ENCODE measurements at regions not wholly inside any gene's neighbourhood (a gene's known extent, or its start where the extent isn't known, plus 50 kb on each side); places are given as distances from the start of the nearest gene placed in this dataset.

- no peaks in the 10 kb centered on the region for H3K27me3 Mint-ChIP-seq (ENCODE audit: low read depth)
- H3K36me3 Mint-ChIP-seq (ENCODE audit: insufficient read depth in 2 of 2): no peaks in the 10 kb centered on the region
- peak; percentile 21 to 54 for ATAC-seq (replicated peaks in 1 of 2)
- H3K27ac Mint-ChIP-seq: no peak overlapping the region
- no peaks in the 10 kb centered on the region for H3K9me3 Mint-ChIP-seq
- no peak for DNase-seq
- peaks cover 3% of the 10 kb centered on the region for H3K4me1 Mint-ChIP-seq (ENCODE audit: low read depth)
- no peak overlapping the region for H3K4me3 Mint-ChIP-seq
These were observed 128.7 kb downstream of the PALM2AKAP2 start for GRCh38 chr9:109908459-109909390.

- H3K4me1 Mint-ChIP-seq (ENCODE audit: low read depth): peaks cover 7% of the 10 kb centered on the region
- no peak overlapping the region for H3K4me3 Mint-ChIP-seq
- no peaks in the 10 kb centered on the region for H3K27me3 Mint-ChIP-seq (ENCODE audit: low read depth)
- no peaks in the 10 kb centered on the region for H3K36me3 Mint-ChIP-seq (ENCODE audit: insufficient read depth in 2 of 2)
- DNase-seq: no peak
- H3K9me3 Mint-ChIP-seq: no peaks in the 10 kb centered on the region
- no peak overlapping the region for H3K27ac Mint-ChIP-seq
- no peak for ATAC-seq (replicated peaks in 1 of 2)
These were observed 130.9 kb downstream of the PALM2AKAP2 start for GRCh38 chr9:109910671-109911518.

- Mint-ChIP-seq H3K4me3 (no peak overlapping the region), H3K27me3 (ENCODE audit: low read depth) (no peaks in the 10 kb centered on the region), H3K36me3 (ENCODE audit: insufficient read depth in 2 of 2) (no peaks in the 10 kb centered on the region), H3K27ac (no peak overlapping the region), H3K4me1 (ENCODE audit: low read depth) (peaks cover 19% of the 10 kb centered on the region), H3K9me3 (no peaks in the 10 kb centered on the region)
- no peak for DNase-seq
- no peak for ATAC-seq (replicated peaks in 1 of 2)
These were observed 132.1 kb downstream of the PALM2AKAP2 start for GRCh38 chr9:109912082-109912582.

- ATAC-seq (replicated peaks in 1 of 2) (peak in 1 of 2 donors; percentile 49), DNase-seq (no peak)
- Mint-ChIP-seq H3K9me3 (no peaks in the 10 kb centered on the region), H3K36me3 (ENCODE audit: insufficient read depth in 2 of 2) (peaks cover 0 to under 1% of the 10 kb centered on the region in 2 donors), H3K4me1 (ENCODE audit: low read depth) (peaks cover 27% of the 10 kb centered on the region), H3K27ac (no peak overlapping the region), H3K27me3 (ENCODE audit: low read depth) (no peaks in the 10 kb centered on the region), H3K4me3 (no peak overlapping the region)
These were observed 132.9 kb downstream of the PALM2AKAP2 start for GRCh38 chr9:109912726-109913460.

GRCh38 chr9:109913461-109913810 lies 133.4 kb downstream of the PALM2AKAP2 start:
- Mint-ChIP-seq H3K9me3 (no peaks in the 10 kb centered on the region), H3K27me3 (ENCODE audit: low read depth) (no peaks in the 10 kb centered on the region), H3K4me3 (no peak overlapping the region), H3K27ac (no peak overlapping the region), H3K36me3 (ENCODE audit: insufficient read depth in 2 of 2) (peaks cover 0 to 2% of the 10 kb centered on the region in 2 donors), H3K4me1 (ENCODE audit: low read depth) (peaks cover 32% of the 10 kb centered on the region)
- no peak for DNase-seq
- no peak for ATAC-seq (replicated peaks in 1 of 2)

- Mint-ChIP-seq H3K4me1 (ENCODE audit: low read depth) (peaks cover 43% of the 10 kb centered on the region), H3K27me3 (ENCODE audit: low read depth) (no peaks in the 10 kb centered on the region), H3K36me3 (ENCODE audit: insufficient read depth in 2 of 2) (peaks cover 0 to 2% of the 10 kb centered on the region in 2 donors), H3K9me3 (no peaks in the 10 kb centered on the region), H3K4me3 (no peak overlapping the region), H3K27ac (no peak overlapping the region)
- ATAC-seq (replicated peaks in 1 of 2) (no peak), DNase-seq (no peak)
These were observed 134.5 kb downstream of the PALM2AKAP2 start for GRCh38 chr9:109914280-109915027.

- H3K27ac Mint-ChIP-seq: no peak overlapping the region
These were observed 136.3 kb downstream of the PALM2AKAP2 start for GRCh38 chr9:109916316-109916715.

GRCh38 chr9:109918339-109919163 lies 138.6 kb downstream of the PALM2AKAP2 start:
- ATAC-seq (replicated peaks in 1 of 2): peak; percentile 84 to 86
- no peaks in the 10 kb centered on the region for H3K27me3 Mint-ChIP-seq (ENCODE audit: low read depth)
- peaks cover 67% of the 10 kb centered on the region for H3K4me1 Mint-ChIP-seq (ENCODE audit: low read depth)
- H3K9me3 Mint-ChIP-seq: no peaks in the 10 kb centered on the region
- H3K4me3 Mint-ChIP-seq: peak overlapping the region; percentile 82 to 83
- peaks cover 0 to 2% of the 10 kb centered on the region in 2 donors for H3K36me3 Mint-ChIP-seq (ENCODE audit: insufficient read depth in 2 of 2)
- peak overlapping the region; percentile 95 for H3K27ac Mint-ChIP-seq
- DNase-seq: peak; percentile 70 to 74

More at GRCh38 chr9:109916316-109916715, 136.3 kb downstream of the PALM2AKAP2 start:
- Mint-ChIP-seq H3K27me3 (ENCODE audit: low read depth) (no peaks in the 10 kb centered on the region), H3K4me3 (no peak overlapping the region), H3K4me1 (ENCODE audit: low read depth) (peaks cover 61% of the 10 kb centered on the region), H3K36me3 (ENCODE audit: insufficient read depth in 2 of 2) (peaks cover 0 to 2% of the 10 kb centered on the region in 2 donors), H3K9me3 (no peaks in the 10 kb centered on the region)
- no peak for DNase-seq
- no peak for ATAC-seq (replicated peaks in 1 of 2)

GRCh38 chr9:109919736-109920408 lies 139.9 kb downstream of the PALM2AKAP2 start:
- DNase-seq (no peak), ATAC-seq (replicated peaks in 1 of 2) (no peak)
- peaks cover 67% of the 10 kb centered on the region for H3K4me1 Mint-ChIP-seq (ENCODE audit: low read depth)
- H3K27me3 Mint-ChIP-seq (ENCODE audit: low read depth): no peaks in the 10 kb centered on the region
- H3K9me3 Mint-ChIP-seq: no peaks in the 10 kb centered on the region
- H3K4me3 Mint-ChIP-seq: peak overlapping the region; percentile 21 to 50
- H3K36me3 Mint-ChIP-seq (ENCODE audit: insufficient read depth in 2 of 2): peaks cover 0 to 2% of the 10 kb centered on the region in 2 donors
- peak overlapping the region; percentile 64 for H3K27ac Mint-ChIP-seq

GRCh38 chr9:109922617-109923470 lies 142.8 kb downstream of the PALM2AKAP2 start:
- no peak overlapping the region for H3K27ac Mint-ChIP-seq
- no peak overlapping the region for H3K4me3 Mint-ChIP-seq
- H3K27me3 Mint-ChIP-seq (ENCODE audit: low read depth): no peaks in the 10 kb centered on the region
- H3K9me3 Mint-ChIP-seq: no peaks in the 10 kb centered on the region
- H3K4me1 Mint-ChIP-seq (ENCODE audit: low read depth): peaks cover 65% of the 10 kb centered on the region
- peaks cover 0 to 2% of the 10 kb centered on the region in 2 donors for H3K36me3 Mint-ChIP-seq (ENCODE audit: insufficient read depth in 2 of 2)
- ATAC-seq (replicated peaks in 1 of 2) (no peak), DNase-seq (no peak)

Measured in activated T-cell treated with anti-CD3 and anti-CD28 coated beads, Interleukin-2, amount 50 U/mL, for 72 hours (primary cell).